Trophoblast cell (in vitro differentiated cells and primary cell): ENCODE measurements at regions not wholly inside any gene's neighbourhood (a gene's known extent, or its start where the extent isn't known, plus 50 kb on each side); places are given as distances from the start of the nearest gene placed in this dataset.

Experiments
- DNase-seq, 2 donors: peaks; one replicate each; pipeline ENCODE4 v3.0.0-alpha.2; 2016
- H2AFZ ChIP-seq: 2 replicates; pipeline ENCODE4 v1.6.1; 2013; ENCODE audit warnings: low read length, moderate library complexity, mild to moderate bottlenecking; ENCODE audit not compliant: insufficient read depth, poor library complexity
- H2AK5ac ChIP-seq: 2 replicates; pipeline ENCODE4 v1.6.1; 2013; ENCODE audit warnings: mild to moderate bottlenecking, low read length
- H2BK120ac ChIP-seq: 2 replicates; pipeline ENCODE4 v1.6.1; 2013; ENCODE audit warnings: low read length, mild to moderate bottlenecking, moderate library complexity; ENCODE audit not compliant: insufficient read depth, poor library complexity
- H2BK12ac ChIP-seq: 2 replicates; pipeline ENCODE4 v1.6.1; 2013; ENCODE audit warnings: mild to moderate bottlenecking, low read length, moderate library complexity
- H2BK5ac ChIP-seq: 2 replicates; pipeline ENCODE4 v1.6.1; 2013; ENCODE audit warnings: low read length, low read depth, moderate library complexity, mild to moderate bottlenecking; ENCODE audit not compliant: poor library complexity
- H3K14ac ChIP-seq: 2 replicates; pipeline ENCODE4 v1.6.1; 2013; ENCODE audit warnings: mild to moderate bottlenecking, low read length
- H3K18ac ChIP-seq: 2 replicates; pipeline ENCODE4 v1.6.1; 2013; ENCODE audit warnings: mild to moderate bottlenecking, low read length
- H3K23ac ChIP-seq: 2 replicates; pipeline ENCODE4 v1.6.1; 2013; ENCODE audit warnings: low read length
- H3K27ac ChIP-seq: 2 replicates; pipeline ENCODE4 v1.5.1; 2013; ENCODE audit warnings: low read depth, mild to moderate bottlenecking, inconsistent platforms, low read length, moderate library complexity
- H3K27me3 ChIP-seq: 2 replicates; pipeline ENCODE4 v1.6.1; 2013; ENCODE audit warnings: inconsistent platforms, mild to moderate bottlenecking, low read length, moderate library complexity; ENCODE audit not compliant: insufficient read depth
- H3K36me3 ChIP-seq, 2 experiments: 1 replicate in 1 of 2; 2 replicates in 1 of 2; pipeline ENCODE4 v1.6.1; 2013; ENCODE audit warnings: low read length in 2 of 2, mild to moderate bottlenecking in 2 of 2, moderate library complexity in 1 of 2; ENCODE audit not compliant: insufficient read depth in 2 of 2, control insufficient read depth in 1 of 2
- H3K4ac ChIP-seq: 2 replicates; pipeline ENCODE4 v1.6.1; 2013; ENCODE audit warnings: low read depth, mild to moderate bottlenecking, low read length, moderate library complexity
- H3K4me1 ChIP-seq, 2 experiments: 1 replicate in 1 of 2; 2 replicates in 1 of 2; pipeline ENCODE4 v1.6.1; 2013; ENCODE audit warnings: low read length in 2 of 2, mild to moderate bottlenecking in 2 of 2, moderate library complexity in 1 of 2; ENCODE audit not compliant: insufficient read depth in 2 of 2, control insufficient read depth in 1 of 2
- H3K4me2 ChIP-seq: 2 replicates; pipeline ENCODE4 v1.6.1; 2013; ENCODE audit warnings: inconsistent platforms, mild to moderate bottlenecking, low read length, moderate library complexity
- H3K4me3 ChIP-seq: 2 replicates; pipeline ENCODE4 v1.5.1; 2013; ENCODE audit warnings: mild to moderate bottlenecking, low read depth, low read length, inconsistent platforms
- H3K79me1 ChIP-seq: one replicate; pipeline ENCODE4 v1.6.1; 2013; ENCODE audit warnings: low read length
- H3K79me2 ChIP-seq: 2 replicates; pipeline ENCODE4 v1.6.1; 2013; ENCODE audit warnings: low read length, mild to moderate bottlenecking; ENCODE audit not compliant: control insufficient read depth, insufficient read depth, poor library complexity
- H3K9ac ChIP-seq: 2 replicates; pipeline ENCODE4 v1.6.1; 2013; ENCODE audit warnings: mild to moderate bottlenecking, low read length
- H3K9me3 ChIP-seq: 2 replicates; pipeline ENCODE4 v1.6.1; 2013; ENCODE audit warnings: low read depth, mild to moderate bottlenecking, control low read depth, inconsistent platforms, low read length; ENCODE audit not compliant: insufficient read depth
- H4K12ac ChIP-seq: 2 replicates; pipeline ENCODE4 v1.6.1; 2013; ENCODE audit warnings: low read depth, mild to moderate bottlenecking, low read length, moderate library complexity
- H4K8ac ChIP-seq: 2 replicates; pipeline ENCODE4 v1.6.1; 2013; ENCODE audit warnings: low read depth, mild to moderate bottlenecking, low read length, moderate library complexity
- H4K91ac ChIP-seq: one replicate; pipeline ENCODE4 v1.6.1; 2013; ENCODE audit warnings: low read depth, mild to moderate bottlenecking, low read length, moderate library complexity
- WGBS: extraction: QIAGEN DNeasy Blood & Tissue Kit; methylation state at CpG from one replicate; pipeline ENCODE4 v1.1.7; 2013; ENCODE audit warnings: missing lambda C conversion rate; ENCODE audit not compliant: insufficient read length, insufficient coverage; ENCODE audit errors: extremely low coverage; 5-methylcytosine and 5-hydroxymethylcytosine counted together

GRCh38 chr20:4578375-4578774, 107.9 kb upstream of the PRNP start:
- Histone ChIP-seq H4K12ac (no peak overlapping the region), H3K4me1 (no peaks in the 10 kb centered on the region), H2BK5ac (no peak overlapping the region), H3K4me2 (no peak overlapping the region), H3K4ac (no peak overlapping the region), H4K91ac (no peak overlapping the region), H3K4me3 (no peak overlapping the region), H2AK5ac (no peak overlapping the region), H3K14ac (no peak overlapping the region), H3K27me3 (no peaks in the 10 kb centered on the region), H3K36me3 (no peaks in the 10 kb centered on the region), H2BK120ac (no peak overlapping the region), H3K9me3 (no peaks in the 10 kb centered on the region), H2AFZ (no peak overlapping the region), H2BK12ac (no peak overlapping the region), H3K79me2 (no peaks in the 10 kb centered on the region), H3K23ac (no peak overlapping the region), H4K8ac (no peak overlapping the region), H3K9ac (no peak overlapping the region), H3K79me1 (no peaks in the 10 kb centered on the region), H3K27ac (no peak overlapping the region), H3K18ac (no peak overlapping the region)
- no peak for DNase-seq
- 100% methylated on average over 1 of the region's 1 CpG for WGBS

DNA sequence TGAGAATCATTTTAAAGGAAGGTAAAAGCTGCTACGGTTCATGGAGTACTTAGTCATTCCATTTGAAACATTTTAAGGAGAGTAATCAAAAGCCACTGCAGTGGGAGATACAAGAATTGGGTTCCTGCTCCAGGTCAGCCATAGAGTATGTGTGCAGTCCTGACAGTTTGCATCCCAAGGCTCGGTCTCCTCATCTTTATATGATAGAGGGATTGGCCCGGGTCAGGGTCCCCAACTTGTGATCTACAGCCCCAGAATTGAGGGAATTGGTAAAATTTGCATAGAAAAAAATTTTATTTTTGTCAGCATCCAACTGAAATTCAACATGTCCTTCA, 111.9 kb upstream of the PRNP start:
- WGBS = no CpG with 5 or more reads among the region's 3 CpGs
- Histone ChIP-seq H3K36me3 (no peaks in the 10 kb centered on the region), H2AFZ (no peak overlapping the region), H4K8ac (no peak overlapping the region), H2AK5ac (no peak overlapping the region), H3K14ac (no peak overlapping the region), H3K79me2 (no peaks in the 10 kb centered on the region), H3K9ac (no peak overlapping the region), H2BK120ac (no peak overlapping the region), H2BK12ac (no peak overlapping the region), H3K27ac (no peak overlapping the region), H3K4ac (no peak overlapping the region), H4K12ac (no peak overlapping the region), H4K91ac (no peak overlapping the region), H2BK5ac (no peak overlapping the region), H3K79me1 (no peaks in the 10 kb centered on the region), H3K27me3 (no peaks in the 10 kb centered on the region), H3K9me3 (no peaks in the 10 kb centered on the region), H3K4me3 (no peak overlapping the region), H3K4me2 (no peak overlapping the region), H3K18ac (no peak overlapping the region), H3K4me1 (no peaks in the 10 kb centered on the region), H3K23ac (no peak overlapping the region)
- DNase-seq = no peak

- no peak for DNase-seq
- H3K14ac ChIP-seq = no peak overlapping the region
- H3K27me3 ChIP-seq = no peaks in the 10 kb centered on the region
- H4K12ac ChIP-seq = no peak overlapping the region
- H3K9ac ChIP-seq = no peak overlapping the region
- no peak overlapping the region for H3K4me2 ChIP-seq
- no peak overlapping the region for H3K18ac ChIP-seq
- no peak overlapping the region for H2AK5ac ChIP-seq
- H3K79me1 ChIP-seq = no peaks in the 10 kb centered on the region
- no peak overlapping the region for H4K91ac ChIP-seq
- H3K4me1 ChIP-seq = no peaks in the 10 kb centered on the region
- no peak overlapping the region for H2BK5ac ChIP-seq
- no peak overlapping the region for H2BK120ac ChIP-seq
- no peaks in the 10 kb centered on the region for H3K36me3 ChIP-seq
- H3K23ac ChIP-seq = no peak overlapping the region
- no CpG with 5 or more reads among the region's 8 CpGs for WGBS
- H2BK12ac ChIP-seq = no peak overlapping the region
- no peaks in the 10 kb centered on the region for H3K9me3 ChIP-seq
- no peak overlapping the region for H3K4me3 ChIP-seq
- H3K4ac ChIP-seq = no peak overlapping the region
- H3K79me2 ChIP-seq = no peaks in the 10 kb centered on the region
- no peak overlapping the region for H3K27ac ChIP-seq
- H4K8ac ChIP-seq = no peak overlapping the region
- H2AFZ ChIP-seq = no peak overlapping the region
These were observed 112.5 kb upstream of the PRNP start for GRCh38 chr20:4573564-4574355.

GRCh38 chr20:4571759-4572531, 114.3 kb upstream of the PRNP start:
- H3K4ac ChIP-seq = no peak overlapping the region
- H4K8ac ChIP-seq = no peak overlapping the region
- no peak overlapping the region for H3K4me2 ChIP-seq
- H3K36me3 ChIP-seq = no peaks in the 10 kb centered on the region
- H3K4me3 ChIP-seq = no peak overlapping the region
- no peak overlapping the region for H4K12ac ChIP-seq
- H2AK5ac ChIP-seq = no peak overlapping the region
- H3K18ac ChIP-seq = no peak overlapping the region
- no peak overlapping the region for H2BK12ac ChIP-seq
- H3K14ac ChIP-seq = no peak overlapping the region
- no CpG with 5 or more reads among the region's 8 CpGs for WGBS
- H3K79me2 ChIP-seq = no peaks in the 10 kb centered on the region
- H3K27ac ChIP-seq = no peak overlapping the region
- no peaks in the 10 kb centered on the region for H3K27me3 ChIP-seq
- H3K23ac ChIP-seq = no peak overlapping the region
- H3K4me1 ChIP-seq = no peaks in the 10 kb centered on the region
- H3K79me1 ChIP-seq = no peaks in the 10 kb centered on the region
- no peak overlapping the region for H3K9ac ChIP-seq
- no peak overlapping the region for H2BK5ac ChIP-seq
- H4K91ac ChIP-seq = no peak overlapping the region
- no peak overlapping the region for H2BK120ac ChIP-seq
- no peak for DNase-seq
- H2AFZ ChIP-seq = no peak overlapping the region
- H3K9me3 ChIP-seq = no peaks in the 10 kb centered on the region
